ENCODE measurements at regions not wholly inside any gene's neighbourhood (a gene's known extent, or its start where the extent isn't known, plus 50 kb on each side); places are given as distances from the start of the nearest gene placed in this dataset.

GRCh38 chr6:156579564-156579963, 197.6 kb upstream of the ARID1B start:
- peaks cover 21% of the 10 kb centered on the region for H3K9me3 ChIP-seq (ENCODE audit: control insufficient read depth, insufficient read depth, low read length)
- in situ Hi-C loops (cut with MboI; ENCODE audit: low sequenced_read_pairs) = no loop called here

More at GRCh38 chr6:156579564-156579963, 197.6 kb upstream of the ARID1B start:
- H3K23ac ChIP-seq (ENCODE audit: low read depth, low read length) = no peak overlapping the region
- H2AK5ac ChIP-seq (ENCODE audit: low read depth, low read length) = no peak overlapping the region
- DNase-seq (no peak), ATAC-seq (ENCODE audit: low read depth) (no peak)
- no peak overlapping the region for H4K91ac ChIP-seq (ENCODE audit: insufficient read depth, low read depth, low read length)
- BruUV-seq (replicated peaks) = no TSS peak
- no peaks in the 10 kb centered on the region for H3K4me1 ChIP-seq (ENCODE audit: control insufficient read depth, insufficient read depth, low read length)
- no peak overlapping the region for H4K5ac ChIP-seq (ENCODE audit: low read depth, low read length)
- H2AK9ac ChIP-seq (replicated peaks; ENCODE audit: low read depth, low read length, poor library complexity) = no peak overlapping the region
- POLR2A ChIA-PET (ENCODE audit: unreplicated experiment) = no interaction called here
- no peak overlapping the region for H3K4ac ChIP-seq (ENCODE audit: low read depth, low read length)
- dilution Hi-C loops (cut with HindIII; ENCODE audit: low sequenced_read_pairs, unreplicated experiment) (no loop called here), intact Hi-C loops (cut with micrococcal nuclease) (no loop called here)
- no peak overlapping the region for H3K27ac ChIP-seq (ENCODE audit: insufficient read depth, low read length)
- no peak overlapping the region for H2BK15ac ChIP-seq (ENCODE audit: low read depth, low read length)
- no peaks in the 10 kb centered on the region for H3K36me3 ChIP-seq (ENCODE audit: control insufficient read depth, insufficient read depth, low read length)
- no peak overlapping the region for H3K18ac ChIP-seq (ENCODE audit: low read depth, low read length)
- H3K4me3 ChIP-seq (ENCODE audit: insufficient read depth, low read depth, low read length) = no peak overlapping the region
- no peak overlapping the region for H2AFZ ChIP-seq (replicated peaks; ENCODE audit: low read length, poor library complexity)
- TF ChIP-seq CTCF (conservative IDR thresholded peaks at IDR 0.05; ENCODE audit: low read depth, low read length) (no peak), MXI1 (IDR thresholded peaks at IDR 0.05; ENCODE audit: borderline replicate concordance, low read depth, low read length) (no peak), USF2 (IDR thresholded peaks at IDR 0.05; ENCODE audit: low read depth, low read length) (no peak), CHD1 (IDR thresholded peaks at IDR 0.05; ENCODE audit: low read depth, low read length) (no peak)
- H3K9me1 ChIP-seq (ENCODE audit: insufficient read depth, low read length) = no peaks in the 10 kb centered on the region
- no peak overlapping the region for H2BK120ac ChIP-seq (ENCODE audit: low read depth, low read length)
- H3K27me3 ChIP-seq (ENCODE audit: control insufficient read depth, insufficient read depth, low read length) = peaks cover 3% of the 10 kb centered on the region; the same call in 1 of the 2 replicates
- H2BK5ac ChIP-seq (ENCODE audit: low read depth, low read length, poor library complexity, severe bottlenecking) = no peak overlapping the region
- H4K20me1 ChIP-seq (ENCODE audit: insufficient read depth, low read length) = no peaks in the 10 kb centered on the region
- H2BK20ac ChIP-seq (ENCODE audit: low read depth, low read length) = no peak overlapping the region
- H3K9ac ChIP-seq (ENCODE audit: low read depth, low read length) = no peak overlapping the region
- no peak overlapping the region for H3K56ac ChIP-seq (ENCODE audit: extremely low read depth, insufficient read depth, low read length)
- H4K8ac ChIP-seq (ENCODE audit: low read depth in 2 of 2, low read length in 2 of 2) = no peak overlapping the region
- H3K14ac ChIP-seq (replicated peaks; ENCODE audit: low read depth, low read length) = no peak overlapping the region
- H3K79me1 ChIP-seq (ENCODE audit: low read depth in 1 of 2, low read length in 2 of 2) = no peaks in the 10 kb centered on the region
- CTCF ChIA-PET = no interaction called here
- H3K4me2 ChIP-seq (ENCODE audit: low read depth, low read length) = no peak overlapping the region
